Suprapubic skin (tissue), 4 donors: ENCODE measurements at regions not wholly inside any gene's neighbourhood (a gene's known extent, or its start where the extent isn't known, plus 50 kb on each side); places are given as distances from the start of the nearest gene placed in this dataset.

Experiments used
- CTCF ChIP-seq, 2 donors: fragments of 200-600 bp in 1 of 2; fragments of 450-650 bp in 1 of 2; sonication (generic) in 1 of 2; IDR thresholded peaks; one replicate each; pipeline ENCODE4 v1.5.1; 2016 to 2019; ENCODE audit warnings: antibody characterized with exemption in 2 of 2, mild to moderate bottlenecking in 1 of 2, moderate library complexity in 1 of 2
- POLR2A ChIP-seq, 2 donors: fragments of 450-650 bp; IDR thresholded peaks; one replicate each; pipeline ENCODE4 v1.6.1; 2017; ENCODE audit warnings: antibody characterized with exemption in 2 of 2, mild to moderate bottlenecking in 2 of 2, moderate library complexity in 2 of 2
- POLR2AphosphoS5 ChIP-seq, 3 donors: sonication (generic); formaldehyde crosslinking; IDR thresholded peaks; one replicate each; pipeline ENCODE4 v1.6.1; 2017; ENCODE audit warnings: antibody characterized with exemption in 3 of 3

- TF ChIP-seq POLR2A (IDR thresholded peaks at IDR 0.05) = no peak
- TF ChIP-seq CTCF (IDR thresholded peaks at IDR 0.05) = no peak
- no peak for TF ChIP-seq POLR2AphosphoS5 (IDR thresholded peaks at IDR 0.05)
Measured at GRCh38 chr18:51621864-51622160, 424.3 kb upstream of the MEX3C start.
